ENCODE measurements at regions not wholly inside any gene's neighbourhood (a gene's known extent, or its start where the extent isn't known, plus 50 kb on each side); places are given as distances from the start of the nearest gene placed in this dataset.

DNA sequence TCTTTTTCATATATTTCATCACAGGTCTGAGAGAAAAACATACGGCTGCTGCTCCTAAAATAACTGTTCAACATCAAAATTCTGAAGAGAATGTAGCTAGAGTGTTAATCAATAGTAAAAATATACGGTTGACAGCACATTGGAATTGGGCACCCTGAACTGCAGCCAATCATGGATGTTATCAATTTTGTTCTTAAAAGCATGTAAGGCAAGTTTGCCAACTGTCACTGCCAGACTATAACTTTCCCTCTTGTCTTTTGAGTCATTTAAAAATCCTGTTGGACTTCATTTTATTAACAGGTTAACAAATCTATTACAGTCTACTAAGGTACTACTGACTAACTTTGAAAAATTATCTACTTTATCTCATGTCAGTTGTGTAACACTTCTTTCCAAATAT, 592.8 kb downstream of the HACE1 start:
- TF ChIP-seq POLR2A (IDR thresholded peaks at IDR 0.05): no peak
- no peak for TF ChIP-seq CTCF (IDR thresholded peaks at IDR 0.05)
- no peak for TF ChIP-seq POLR2AphosphoS5 (IDR thresholded peaks at IDR 0.05)
- no peak for TF ChIP-seq EP300 (IDR thresholded peaks at IDR 0.05)
- H3K4me3 ChIP-seq: no peak overlapping the region
- no peaks in the 10 kb centered on the region for H3K36me3 ChIP-seq
- no peak for DNase-seq (ENCODE audit: low spot score in 2 of 2)
- H3K9me3 ChIP-seq: no peaks in the 10 kb centered on the region
- no peaks in the 10 kb centered on the region for H3K27me3 ChIP-seq
- no peak overlapping the region for H3K27ac ChIP-seq
- H3K4me1 ChIP-seq: no peaks in the 10 kb centered on the region
- 47% methylated on average over 2 of the region's 2 CpGs for WGBS

GRCh38 chr6:104256646-104257045, 603.1 kb downstream of the HACE1 start:
- H3K27me3 ChIP-seq: no peaks in the 10 kb centered on the region
- H3K9me3 ChIP-seq: no peaks in the 10 kb centered on the region
- H3K27ac ChIP-seq: no peak overlapping the region
- DNase-seq (ENCODE audit: low spot score in 2 of 2): no peak
- TF ChIP-seq POLR2AphosphoS5 (IDR thresholded peaks at IDR 0.05): no peak
- no peak for TF ChIP-seq CTCF (IDR thresholded peaks at IDR 0.05)
- TF ChIP-seq EP300 (IDR thresholded peaks at IDR 0.05): no peak
- no peak for TF ChIP-seq POLR2A (IDR thresholded peaks at IDR 0.05)
- H3K4me3 ChIP-seq: no peak overlapping the region
- no peaks in the 10 kb centered on the region for H3K4me1 ChIP-seq
- H3K36me3 ChIP-seq: no peaks in the 10 kb centered on the region
- 39% methylated on average over 3 of the region's 3 CpGs for WGBS

DNA sequence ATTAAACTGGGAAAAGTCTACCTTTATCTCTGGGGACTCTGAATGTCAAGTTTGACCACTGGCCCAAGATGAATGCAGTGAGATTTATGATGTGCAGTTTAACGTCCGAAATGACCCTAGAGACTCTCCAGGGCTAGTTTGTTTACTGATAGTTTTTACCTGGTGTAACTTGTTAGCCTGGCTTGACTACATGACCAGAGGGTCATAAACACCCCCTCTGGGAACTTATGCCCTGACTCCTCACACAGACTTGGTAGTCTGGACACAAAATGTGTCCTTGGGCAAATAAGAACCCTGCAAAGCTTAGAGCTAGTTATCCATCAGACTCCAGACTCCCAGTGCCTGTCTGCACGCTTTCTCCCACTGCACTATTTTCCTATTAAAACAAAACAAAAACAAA, 606.5 kb downstream of the HACE1 start:
- Histone ChIP-seq H3K27me3 (no peaks in the 10 kb centered on the region), H3K4me3 (no peak overlapping the region), H3K9me3 (no peaks in the 10 kb centered on the region), H3K27ac (no peak overlapping the region), H3K36me3 (no peaks in the 10 kb centered on the region), H3K4me1 (no peaks in the 10 kb centered on the region)
- DNase-seq (ENCODE audit: low spot score in 2 of 2): no peak
- WGBS: 58% methylated on average over 3 of the region's 3 CpGs
- TF ChIP-seq CTCF (IDR thresholded peaks at IDR 0.05) (no peak), POLR2A (IDR thresholded peaks at IDR 0.05) (no peak), POLR2AphosphoS5 (IDR thresholded peaks at IDR 0.05) (no peak), EP300 (IDR thresholded peaks at IDR 0.05) (no peak)

DNA sequence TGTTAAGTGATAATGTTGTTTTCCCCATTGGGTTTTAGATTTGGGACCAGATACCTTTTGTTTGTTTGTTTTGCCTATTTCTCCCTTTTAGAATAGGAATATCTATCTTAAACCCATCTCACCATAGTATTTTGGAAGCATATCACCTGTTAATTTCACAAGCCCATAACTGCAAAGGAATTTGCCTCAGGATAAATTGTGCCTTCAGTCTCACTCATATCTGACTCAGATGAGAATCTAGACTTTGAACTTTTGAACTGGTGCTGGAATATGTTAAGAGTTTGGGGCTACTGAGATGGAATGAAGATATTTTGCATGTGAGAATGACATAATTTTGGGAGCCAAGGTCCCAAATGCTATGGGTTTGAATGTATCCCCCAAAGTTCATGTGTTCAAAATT, 607.4 kb downstream of the HACE1 start:
- Histone ChIP-seq H3K4me3 (no peak overlapping the region), H3K27me3 (no peaks in the 10 kb centered on the region), H3K36me3 (no peaks in the 10 kb centered on the region), H3K9me3 (no peaks in the 10 kb centered on the region), H3K4me1 (no peaks in the 10 kb centered on the region), H3K27ac (no peak overlapping the region)
- TF ChIP-seq POLR2A (IDR thresholded peaks at IDR 0.05): no peak
- no peak for TF ChIP-seq EP300 (IDR thresholded peaks at IDR 0.05)
- TF ChIP-seq CTCF (IDR thresholded peaks at IDR 0.05): no peak
- DNase-seq (ENCODE audit: low spot score in 2 of 2): no peak

GRCh38 chr6:104251651-104252050, 608.1 kb downstream of the HACE1 start:
- 94% methylated on average over 2 of the region's 2 CpGs for WGBS

GRCh38 chr6:104240865-104241264, 618.9 kb downstream of the HACE1 start:
- Histone ChIP-seq H3K27ac (no peak overlapping the region), H3K4me1 (no peaks in the 10 kb centered on the region), H3K36me3 (no peaks in the 10 kb centered on the region), H3K4me3 (no peak overlapping the region), H3K9me3 (no peaks in the 10 kb centered on the region), H3K27me3 (no peaks in the 10 kb centered on the region)
- TF ChIP-seq EP300 (IDR thresholded peaks at IDR 0.05) (no peak), POLR2AphosphoS5 (IDR thresholded peaks at IDR 0.05) (no peak), CTCF (IDR thresholded peaks at IDR 0.05) (no peak), POLR2A (IDR thresholded peaks at IDR 0.05) (no peak)
- DNase-seq (ENCODE audit: low spot score in 2 of 2): no peak
- 90% methylated on average over 2 of the region's 2 CpGs for WGBS

More at GRCh38 chr6:104251651-104252050, 608.1 kb downstream of the HACE1 start:
- H3K27me3 ChIP-seq: no peaks in the 10 kb centered on the region
- TF ChIP-seq EP300 (IDR thresholded peaks at IDR 0.05) (no peak), POLR2A (IDR thresholded peaks at IDR 0.05) (no peak), POLR2AphosphoS5 (IDR thresholded peaks at IDR 0.05) (no peak)
- no peak for DNase-seq (ENCODE audit: low spot score in 2 of 2)
- no peaks in the 10 kb centered on the region for H3K36me3 ChIP-seq
- H3K4me1 ChIP-seq: no peaks in the 10 kb centered on the region
- no peak overlapping the region for H3K4me3 ChIP-seq
- no peaks in the 10 kb centered on the region for H3K9me3 ChIP-seq
- H3K27ac ChIP-seq: no peak overlapping the region
